ENCODE measurements at regions not wholly inside any gene's neighbourhood (a gene's known extent, or its start where the extent isn't known, plus 50 kb on each side); places are given as distances from the start of the nearest gene placed in this dataset.

GRCh38 chr1:87916965-87917364 lies 588.3 kb downstream of the LMO4 start:
- no peak for TF ChIP-seq CTCF (IDR thresholded peaks at IDR 0.05)
- TF ChIP-seq POLR2AphosphoS5 (IDR thresholded peaks at IDR 0.05; ENCODE audit: low read depth, low read length), result no peak
- no peak for TF ChIP-seq TCF7L2 (IDR thresholded peaks at IDR 0.05; ENCODE audit: low read depth, low read length)
- no peak for TF ChIP-seq SIN3A (IDR thresholded peaks at IDR 0.05; ENCODE audit: borderline replicate concordance, insufficient read depth, low read depth, low read length)
- no peak for TF ChIP-seq REST (IDR thresholded peaks at IDR 0.05; ENCODE audit: insufficient read depth in 1 of 2, low read depth in 2 of 2, low read length in 1 of 2)
- peaks cover 6% of the 10 kb centered on the region; the same call in 1 of the 2 replicates for H3K9me3 ChIP-seq (ENCODE audit: control insufficient read depth, insufficient read depth, low read depth, low read length)
- no peaks in the 10 kb centered on the region for H3K4me1 ChIP-seq (ENCODE audit: control insufficient read depth, insufficient read depth, low read length)
- intact Hi-C loops (cut with micrococcal nuclease; ENCODE audit: unreplicated experiment) (no loop called here), in situ Hi-C loops (cut with HindIII; ENCODE audit: low pct_unique_long_range_greater_than_20kb, low sequenced_read_pairs) (no loop called here)
- no TSS peak for BruUV-seq (replicated peaks)
- no peak overlapping the region for H3K4me3 ChIP-seq (ENCODE audit: low read depth in 2 of 2, low read length in 2 of 2)
- H3K36me3 ChIP-seq (ENCODE audit: control insufficient read depth, insufficient read depth, low read length), result no peaks in the 10 kb centered on the region
- ATAC-seq, result no peak
- no peak overlapping the region for H3K27ac ChIP-seq (ENCODE audit: low read length)
- DNase-seq (ENCODE audit: low read depth, low spot score), result no peak
- no peaks in the 10 kb centered on the region for H3K27me3 ChIP-seq (ENCODE audit: control insufficient read depth, insufficient read depth, low read length)
- ChIA-PET POLR2A (no interaction called here), CTCF (no interaction called here)

- POLR2A ChIA-PET, result no interaction called here
- Histone ChIP-seq H3K27me3 (ENCODE audit: control insufficient read depth, insufficient read depth, low read length) (no peaks in the 10 kb centered on the region), H3K36me3 (ENCODE audit: control insufficient read depth, insufficient read depth, low read length) (no peaks in the 10 kb centered on the region), H3K9me3 (ENCODE audit: control insufficient read depth, insufficient read depth, low read depth, low read length) (no peaks in the 10 kb centered on the region), H3K4me1 (ENCODE audit: control insufficient read depth, insufficient read depth, low read length) (no peaks in the 10 kb centered on the region), H3K4me3 (ENCODE audit: low read depth in 2 of 2, low read length in 2 of 2) (no peak overlapping the region), H3K27ac (ENCODE audit: low read length) (no peak overlapping the region)
- intact Hi-C loops (cut with micrococcal nuclease; ENCODE audit: unreplicated experiment), result no loop called here
- in situ Hi-C loops (cut with HindIII; ENCODE audit: low pct_unique_long_range_greater_than_20kb, low sequenced_read_pairs), result no loop called here
- ATAC-seq, result no peak
- TF ChIP-seq SIN3A (IDR thresholded peaks at IDR 0.05; ENCODE audit: borderline replicate concordance, insufficient read depth, low read depth, low read length) (no peak), REST (IDR thresholded peaks at IDR 0.05; ENCODE audit: insufficient read depth in 1 of 2, low read depth in 2 of 2, low read length in 1 of 2) (no peak), POLR2AphosphoS5 (IDR thresholded peaks at IDR 0.05; ENCODE audit: low read depth, low read length) (no peak), TCF7L2 (IDR thresholded peaks at IDR 0.05; ENCODE audit: low read depth, low read length) (no peak), CTCF (IDR thresholded peaks at IDR 0.05) (no peak)
- no peak for DNase-seq (ENCODE audit: low read depth, low spot score)
- BruUV-seq (replicated peaks), result no TSS peak
- CTCF ChIA-PET, result no interaction called here
Observed at GRCh38 chr1:87918398-87918797, 589.7 kb downstream of the LMO4 start.

Data from Panc1 (cell line).